K562 (cell line): ENCODE measurements at regions not wholly inside any gene's neighbourhood (a gene's known extent, or its start where the extent isn't known, plus 50 kb on each side); places are given as distances from the start of the nearest gene placed in this dataset.

ENCODE experiments used
- ATAC-seq: fragments of 200-7000 bp; cut with Tn5 transposase; 3 replicates; pipeline ENCODE4 v1.9.1; 2020; ENCODE audit warnings: moderate library complexity
- BruUV-seq: library from RNA; stranded (reverse); fragments of 400-500 nt; replicated peaks from 2 replicates; lab custom pipeline; 2021; lab: Mats Ljungman, UMichigan
- CTCF ChIA-PET: fragments of 300-600 bp; formaldehyde crosslinking; extraction: SDS; loops from one replicate; lab custom pipeline; 2021; ENCODE audit warnings: low intra/inter-chr PET ratio; lab: Yijun Ruan, JAX
- POLR2A ChIA-PET: fragments of 300-600, 350-650 bp; sonication (Branson Sonifier 250); formaldehyde crosslinking; extraction: SDS; loops from one replicate; lab custom pipeline; 2021; ENCODE audit warnings: antibody characterized with exemption, inconsistent platforms; lab: Yijun Ruan, JAX
- DNase-seq, 4 experiments: peaks; one replicate each; pipeline versions ENCODE4 v3.0.0 to v3.0.0-alpha.2; 2011 to 2018; ENCODE audit warnings: low spot score in 3 of 4, mixed read lengths in 3 of 4; ENCODE audit errors: extremely low read depth in 1 of 4
- FAIRE-seq: peaks from 2 replicates; lab custom pipeline; 2011; peaks lifted over from hg19 to GRCh38; lab: Jason Lieb, UNC
- H2AFZ ChIP-seq: 2 replicates; pipeline ENCODE4 v1.6.0; 2011; ENCODE audit warnings: low read depth, low read length, control low read depth, inconsistent platforms
- H3K27ac ChIP-seq: fragments of 200-600 bp; 3 replicates; pipeline ENCODE4 v1.8.0; 2011; ENCODE audit warnings: low read depth, mild to moderate bottlenecking, control low read depth, inconsistent platforms, low read length, moderate library complexity, mixed read lengths; ENCODE audit errors: extremely low read depth
- H3K27me3 ChIP-seq, 2 experiments: fragments of 300-600 bp in 1 of 2; 2 replicates in 1 of 2; 3 replicates in 1 of 2; pipeline versions ENCODE4 v1.6.0 to v1.8.0; 2011; ENCODE audit warnings: inconsistent platforms in 2 of 2, low read length in 2 of 2, mild to moderate bottlenecking in 1 of 2, mixed read lengths in 1 of 2, moderate library complexity in 1 of 2; ENCODE audit not compliant: control insufficient read depth in 2 of 2, insufficient read depth in 2 of 2
- H3K36me3 ChIP-seq: fragments of 300-600 bp; 3 replicates; pipeline ENCODE4 v1.8.0; 2011; ENCODE audit warnings: mild to moderate bottlenecking, low read length, inconsistent platforms; ENCODE audit not compliant: control insufficient read depth, insufficient read depth
- H3K4me1 ChIP-seq, 2 experiments: fragments of 200-600 bp in 1 of 2; replicated peaks in 1 of 2; 2 replicates in 1 of 2; 3 replicates in 1 of 2; pipeline versions ENCODE4 v1.5.1 to v1.8.0; 2011; ENCODE audit warnings: inconsistent platforms in 2 of 2, low read length in 2 of 2, mild to moderate bottlenecking in 1 of 2, mixed read lengths in 1 of 2, moderate library complexity in 1 of 2; ENCODE audit not compliant: control insufficient read depth in 2 of 2, insufficient read depth in 2 of 2
- H3K4me2 ChIP-seq: 2 replicates; pipeline ENCODE4 v1.6.1; 2011; ENCODE audit warnings: low read length, control low read depth, inconsistent platforms, mixed read lengths; ENCODE audit not compliant: insufficient read depth
- H3K4me3 ChIP-seq: fragments of 200-600 bp; sonication (generic), shearing (Covaris generic); 2 replicates; pipeline ENCODE4 v1.5.1; 2016; ENCODE audit warnings: control low read depth, inconsistent platforms
- H3K79me2 ChIP-seq: fragments of 200-600 bp; 3 replicates; pipeline ENCODE4 v1.8.0; 2011; ENCODE audit warnings: low read length, inconsistent platforms; ENCODE audit not compliant: control insufficient read depth, insufficient read depth
- H3K9ac ChIP-seq, 2 experiments: 2 replicates each; pipeline versions ENCODE4 v1.6.0 to v1.6.1; 2011; ENCODE audit warnings: low read depth in 2 of 2, low read length in 2 of 2, control low read depth in 1 of 2, inconsistent platforms in 1 of 2, mild to moderate bottlenecking in 1 of 2, mixed read lengths in 1 of 2; ENCODE audit not compliant: insufficient read depth in 1 of 2
- H3K9me1 ChIP-seq: one replicate; pipeline ENCODE4 v1.6.0; 2011; ENCODE audit warnings: inconsistent platforms, mild to moderate bottlenecking, low read length, moderate library complexity; ENCODE audit not compliant: control insufficient read depth, insufficient read depth
- H3K9me3 ChIP-seq: replicated peaks from 2 replicates; pipeline ENCODE4 v1.5.1; 2011; ENCODE audit warnings: low read depth, low read length, inconsistent platforms; ENCODE audit not compliant: control insufficient read depth, insufficient read depth
- H4K20me1 ChIP-seq: replicated peaks from 2 replicates; pipeline ENCODE4 v1.6.1; 2011; ENCODE audit warnings: low read length, inconsistent platforms, mixed read lengths; ENCODE audit not compliant: control insufficient read depth, insufficient read depth
- HOXB6 ChIP-seq: fragments of 250-450 bp; sonication (Bioruptor Pico); IDR thresholded peaks from 2 replicates; pipeline ENCODE4 v1.5.1; 2022; ENCODE audit warnings: mild to moderate bottlenecking, borderline replicate concordance
- SMARCC2 ChIP-seq: fragments of 450-650 bp; IDR thresholded peaks from 2 replicates; pipeline ENCODE4 v1.6.1; 2017; ENCODE audit warnings: antibody characterized with exemption, moderate library complexity, mild to moderate bottlenecking, low read depth
- STAT5B ChIP-seq: fragments of 250-450 bp; sonication (Bioruptor Pico); IDR thresholded peaks from 2 replicates; pipeline ENCODE4 v1.8.0; 2021; ENCODE audit warnings: mild to moderate bottlenecking, inconsistent platforms
- ZNF766 ChIP-seq: fragments of 200-800 bp; sonication (Bioruptor generic); conservative IDR thresholded peaks from 2 replicates; pipeline ENCODE4 v1.6.1; 2016; ENCODE audit warnings: missing genetic modification characterization, missing compliant biosample characterization
- WGBS: fragments of 100-300 bp; shearing (Covaris generic); methylation state at CpG from one replicate; pipeline ENCODE4 v1.1.6; 2016; ENCODE audit warnings: low coverage, mixed read lengths; ENCODE audit not compliant: insufficient coverage; ENCODE audit errors: missing lambda C conversion rate; 5-methylcytosine and 5-hydroxymethylcytosine counted together
- in situ Hi-C: fragments of 300-500 bp; cut with MboI; formaldehyde crosslinking; loops from 4 replicates; pipeline ENCODE4 v1.15.0; 2018; ENCODE audit warnings: inconsistent platforms, mixed read lengths
- intact Hi-C: fragments of 100-400 bp; cut with micrococcal nuclease; formaldehyde crosslinking; loops from 2 replicates; pipeline ENCODE4 v1.14.2; 2022
- TF ChIP-seq, protein P1 (sequence below), 2 experiments: fragments of 450-650 bp in 1 of 2; sonication (generic) in 1 of 2; formaldehyde crosslinking in 1 of 2; IDR thresholded peaks; 2 replicates each; pipeline versions ENCODE4 v1.7.1 to v1.9.0; 2016 to 2022; ENCODE audit warnings: inconsistent platforms in 1 of 2, mild to moderate bottlenecking in 1 of 2, missing genetic modification reagents in 1 of 2

DNA sequence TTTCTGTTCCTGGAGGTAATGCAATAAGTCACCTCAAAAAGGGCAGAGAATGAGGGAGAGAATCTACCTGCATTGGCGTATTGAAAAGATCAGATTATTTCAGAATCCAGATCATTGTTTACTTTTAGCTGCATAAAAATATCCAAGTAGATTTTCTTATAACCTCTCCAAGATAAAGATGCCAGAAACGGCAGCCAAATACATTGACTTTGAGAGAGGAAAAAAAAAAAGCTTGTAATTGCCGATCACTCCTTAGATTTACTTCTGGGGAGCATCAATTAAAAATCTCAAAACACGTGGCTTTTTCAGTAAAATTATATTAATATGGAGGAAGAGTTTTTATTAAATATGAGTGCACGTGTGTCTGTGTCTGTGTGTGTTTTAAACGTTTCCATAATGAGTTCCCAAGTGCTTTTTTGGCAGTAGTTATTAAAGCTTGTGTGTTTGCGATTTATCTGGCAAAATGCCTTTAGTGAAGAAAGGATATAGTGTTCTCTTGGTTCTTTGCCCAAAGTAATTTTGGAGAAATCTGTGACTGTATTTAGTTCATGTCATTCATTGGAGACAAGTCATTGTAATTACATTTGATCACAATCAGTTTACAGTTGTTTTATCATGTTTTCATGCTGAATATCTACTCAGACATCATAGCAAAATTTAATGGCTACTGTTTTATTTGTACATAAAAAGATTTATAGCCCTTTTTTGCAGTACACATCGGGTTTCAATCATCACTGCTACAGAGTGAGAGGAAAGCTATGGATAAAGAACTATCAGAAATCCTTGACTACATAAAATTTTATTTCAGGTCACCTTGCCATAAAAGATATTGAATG is 176.1 kb downstream of the TM9SF2 start:
- H3K4me2 ChIP-seq: no peak overlapping the region
- DNase-seq (no peak), ATAC-seq (no peak), FAIRE-seq (no peak)
- no peaks in the 10 kb centered on the region for H3K79me2 ChIP-seq
- H3K27me3 ChIP-seq: peaks cover 0 to 4% of the 10 kb centered on the region in 2 experiments; a peak in 2 of 5 replicates
- H3K36me3 ChIP-seq: no peaks in the 10 kb centered on the region
- H3K27ac ChIP-seq: no peak overlapping the region
- BruUV-seq: no TSS peak
- intact Hi-C loops (no loop called here), in situ Hi-C loops (no loop called here)
- no peaks in the 10 kb centered on the region for H3K9me1 ChIP-seq
- TF ChIP-seq, protein P1, sequence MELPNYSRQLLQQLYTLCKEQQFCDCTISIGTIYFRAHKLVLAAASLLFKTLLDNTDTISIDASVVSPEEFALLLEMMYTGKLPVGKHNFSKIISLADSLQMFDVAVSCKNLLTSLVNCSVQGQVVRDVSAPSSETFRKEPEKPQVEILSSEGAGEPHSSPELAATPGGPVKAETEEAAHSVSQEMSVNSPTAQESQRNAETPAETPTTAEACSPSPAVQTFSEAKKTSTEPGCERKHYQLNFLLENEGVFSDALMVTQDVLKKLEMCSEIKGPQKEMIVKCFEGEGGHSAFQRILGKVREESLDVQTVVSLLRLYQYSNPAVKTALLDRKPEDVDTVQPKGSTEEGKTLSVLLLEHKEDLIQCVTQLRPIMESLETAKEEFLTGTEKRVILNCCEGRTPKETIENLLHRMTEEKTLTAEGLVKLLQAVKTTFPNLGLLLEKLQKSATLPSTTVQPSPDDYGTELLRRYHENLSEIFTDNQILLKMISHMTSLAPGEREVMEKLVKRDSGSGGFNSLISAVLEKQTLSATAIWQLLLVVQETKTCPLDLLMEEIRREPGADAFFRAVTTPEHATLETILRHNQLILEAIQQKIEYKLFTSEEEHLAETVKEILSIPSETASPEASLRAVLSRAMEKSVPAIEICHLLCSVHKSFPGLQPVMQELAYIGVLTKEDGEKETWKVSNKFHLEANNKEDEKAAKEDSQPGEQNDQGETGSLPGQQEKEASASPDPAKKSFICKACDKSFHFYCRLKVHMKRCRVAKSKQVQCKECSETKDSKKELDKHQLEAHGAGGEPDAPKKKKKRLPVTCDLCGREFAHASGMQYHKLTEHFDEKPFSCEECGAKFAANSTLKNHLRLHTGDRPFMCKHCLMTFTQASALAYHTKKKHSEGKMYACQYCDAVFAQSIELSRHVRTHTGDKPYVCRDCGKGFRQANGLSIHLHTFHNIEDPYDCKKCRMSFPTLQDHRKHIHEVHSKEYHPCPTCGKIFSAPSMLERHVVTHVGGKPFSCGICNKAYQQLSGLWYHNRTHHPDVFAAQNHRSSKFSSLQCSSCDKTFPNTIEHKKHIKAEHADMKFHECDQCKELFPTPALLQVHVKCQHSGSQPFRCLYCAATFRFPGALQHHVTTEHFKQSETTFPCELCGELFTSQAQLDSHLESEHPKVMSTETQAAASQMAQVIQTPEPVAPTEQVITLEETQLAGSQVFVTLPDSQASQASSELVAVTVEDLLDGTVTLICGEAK (IDR thresholded peaks at IDR 0.05): no peak
- TF ChIP-seq, protein P1 (CRISPR knock-in tag; IDR thresholded peaks at IDR 0.05): no peak
- no peak for TF ChIP-seq STAT5B (CRISPR knock-in tag)
- no peak for TF ChIP-seq SMARCC2
- no peak for TF ChIP-seq HOXB6 (CRISPR knock-in tag)
- no peak for TF ChIP-seq ZNF766
- H3K9me3 ChIP-seq: no peaks in the 10 kb centered on the region
- no peak overlapping the region for H2AFZ ChIP-seq
- H3K4me3 ChIP-seq: no peak overlapping the region
- ChIA-PET CTCF (no interaction called here), POLR2A (interaction anchor here (0.6 to 2.0 kb wide), 5 partner anchors 9 to 739 kb away, joined by 3 to 7 read pairs (median 3); no protein-coding TSS in a partner anchor)
- no peaks in the 10 kb centered on the region; the same call in 1 of the 2 replicates for H4K20me1 ChIP-seq
- no peaks in the 10 kb centered on the region for H3K4me1 ChIP-seq
- 20% methylated on average over 8 of the region's 8 CpGs for WGBS
- H3K9ac ChIP-seq: no peak overlapping the region
